OCI-LY1 (cell line): ENCODE measurements at regions not wholly inside any gene's neighbourhood (a gene's known extent, or its start where the extent isn't known, plus 50 kb on each side); places are given as distances from the start of the nearest gene placed in this dataset.

ENCODE experiments used
- CTCF ChIP-seq: fragments of 200-600 bp; sonication (generic), shearing (Covaris generic); IDR thresholded peaks from 2 replicates; pipeline ENCODE4 v1.5.1; 2017; ENCODE audit warnings: mild to moderate bottlenecking, antibody characterized with exemption, low read length, moderate library complexity, mixed read lengths
- EZH2 ChIP-seq: fragments of 200-600 bp; sonication (generic), shearing (Covaris generic); IDR thresholded peaks from 2 replicates; pipeline ENCODE4 v1.8.0; 2017; ENCODE audit warnings: borderline replicate concordance, mixed run types, mild to moderate bottlenecking, antibody characterized with exemption, low read length, moderate library complexity, mixed read lengths

- TF ChIP-seq CTCF (no peak), EZH2 (no peak)
These were observed 328.0 kb upstream of the DNAJC19 start for GRCh38 chr3:181317508-181317907.
